GM12878 (cell line): ENCODE measurements at regions not wholly inside any gene's neighbourhood (a gene's known extent, or its start where the extent isn't known, plus 50 kb on each side); places are given as distances from the start of the nearest gene placed in this dataset.

Source experiments
- ATAC-seq: fragments of 200-7000 bp; cut with Tn5 transposase; 3 replicates; pipeline ENCODE4 v1.9.1; 2020; ENCODE audit warnings: mild to moderate bottlenecking, moderate library complexity
- BruUV-seq: library from RNA; stranded (reverse); fragments of 400-500 nt; replicated peaks from 2 replicates; lab custom pipeline; 2021; lab: Mats Ljungman, UMichigan
- CTCF ChIA-PET: fragments of 300-600 bp; sonication (Branson Sonifier 250); formaldehyde crosslinking; extraction: SDS; loops from one replicate; lab custom pipeline; 2021; ENCODE audit warnings: inconsistent platforms; lab: Yijun Ruan, JAX
- POLR2A ChIA-PET: fragments of 350-600 bp; formaldehyde crosslinking; extraction: SDS; loops from one replicate; lab custom pipeline; 2021; ENCODE audit warnings: inconsistent platforms; lab: Charles Lee
- RAD21 ChIA-PET: fragments of 300-600 bp; sonication (Branson Sonifier 250); formaldehyde crosslinking; loops from one replicate; lab custom pipeline; 2023; ENCODE audit warnings: antibody characterized with exemption; ENCODE audit not compliant: unreplicated experiment; lab: Charles Lee
- SMC1A ChIA-PET: fragments of 300-600 bp; sonication (Branson Sonifier 250); formaldehyde crosslinking; loops from one replicate; lab custom pipeline; 2023; ENCODE audit not compliant: unreplicated experiment, uncharacterized antibody; lab: Charles Lee
- DNase-seq: peaks from one replicate; pipeline ENCODE4 v3.0.0-alpha.2; 2011; ENCODE audit warnings: low read depth, low spot score
- FAIRE-seq: peaks from 3 replicates; lab custom pipeline; 2011; peaks lifted over from hg19 to GRCh38; lab: Jason Lieb, UNC
- H2AFZ ChIP-seq: 2 replicates; pipeline ENCODE4 v1.6.0; 2011; ENCODE audit warnings: low read depth, low read length, control low read depth; ENCODE audit not compliant: control insufficient read depth
- H3K27ac ChIP-seq: 2 replicates; pipeline ENCODE4 v1.5.1; 2011; ENCODE audit warnings: control low read depth; ENCODE audit not compliant: control insufficient read depth, insufficient read depth
- H3K27me3 ChIP-seq, 2 experiments: replicated peaks in 1 of 2; 2 replicates each; pipeline versions ENCODE4 v1.6.0 to v1.6.1; 2011; ENCODE audit warnings: low read length in 1 of 2; ENCODE audit not compliant: control insufficient read depth in 2 of 2, insufficient read depth in 2 of 2
- H3K36me3 ChIP-seq, 2 experiments: 2 replicates each; pipeline ENCODE4 v1.5.1; 2011; ENCODE audit warnings: low read length in 1 of 2; ENCODE audit not compliant: control insufficient read depth in 2 of 2, insufficient read depth in 2 of 2
- H3K4me1 ChIP-seq: 2 replicates; pipeline ENCODE4 v1.6.1; 2011; ENCODE audit warnings: mild to moderate bottlenecking, low read length, moderate library complexity, mixed read lengths; ENCODE audit not compliant: control insufficient read depth, insufficient read depth
- H3K4me2 ChIP-seq: 2 replicates; pipeline ENCODE4 v1.6.0; 2011; ENCODE audit warnings: control low read depth; ENCODE audit not compliant: control insufficient read depth, insufficient read depth
- H3K4me3 ChIP-seq: fragments of 200-600 bp; sonication (generic); 2 replicates; pipeline ENCODE4 v1.5.1; 2016
- H3K79me2 ChIP-seq: 2 replicates; pipeline ENCODE4 v1.6.0; 2011; ENCODE audit warnings: low read length; ENCODE audit not compliant: control insufficient read depth, insufficient read depth
- H3K9ac ChIP-seq: 2 replicates; pipeline ENCODE4 v1.8.0; 2011; ENCODE audit warnings: low read length, control low read depth, mixed read lengths; ENCODE audit not compliant: control insufficient read depth, insufficient read depth
- H3K9me3 ChIP-seq: replicated peaks from 3 replicates; pipeline ENCODE4 v1.5.1; 2011; ENCODE audit warnings: mild to moderate bottlenecking, low read length; ENCODE audit not compliant: control insufficient read depth, insufficient read depth
- H4K20me1 ChIP-seq: 2 replicates; pipeline ENCODE4 v1.6.0; 2011; ENCODE audit not compliant: control insufficient read depth, insufficient read depth
- NR2F1 ChIP-seq: fragments of 450-650 bp; conservative IDR thresholded peaks from 2 replicates; pipeline ENCODE4 v1.6.1; 2017; ENCODE audit warnings: mild to moderate bottlenecking
- WGBS: methylation state at CpG from one replicate; pipeline ENCODE4 v1.1.6; 2016; ENCODE audit warnings: low lambda C conversion rate; ENCODE audit not compliant: insufficient replicate concordance, insufficient coverage; ENCODE audit errors: missing lambda C conversion rate; 5-methylcytosine and 5-hydroxymethylcytosine counted together
- in situ Hi-C: fragments of 300-500 bp; cut with MboI; formaldehyde crosslinking; loops from 9 replicates; pipeline ENCODE4 v1.14.3; 2018; ENCODE audit warnings: mixed read lengths
- intact Hi-C: fragments of 100-400 bp; cut with micrococcal nuclease; formaldehyde crosslinking; loops from one replicate; pipeline ENCODE4 v1.14.2; 2022; ENCODE audit not compliant: unreplicated experiment
- TF ChIP-seq, protein P1 (sequence below): IDR thresholded peaks from 2 replicates; pipeline ENCODE4 v1.6.1; 2012; ENCODE audit warnings: improper control_type of control experiment, low read depth, low read length; ENCODE audit not compliant: insufficient replicate concordance

- H4K20me1 ChIP-seq, result no peaks in the 10 kb centered on the region; the same call in 1 of the 2 replicates
- CTCF ChIA-PET, result no interaction called here
- TF ChIP-seq NR2F1, result no peak
- TF ChIP-seq, protein P1, sequence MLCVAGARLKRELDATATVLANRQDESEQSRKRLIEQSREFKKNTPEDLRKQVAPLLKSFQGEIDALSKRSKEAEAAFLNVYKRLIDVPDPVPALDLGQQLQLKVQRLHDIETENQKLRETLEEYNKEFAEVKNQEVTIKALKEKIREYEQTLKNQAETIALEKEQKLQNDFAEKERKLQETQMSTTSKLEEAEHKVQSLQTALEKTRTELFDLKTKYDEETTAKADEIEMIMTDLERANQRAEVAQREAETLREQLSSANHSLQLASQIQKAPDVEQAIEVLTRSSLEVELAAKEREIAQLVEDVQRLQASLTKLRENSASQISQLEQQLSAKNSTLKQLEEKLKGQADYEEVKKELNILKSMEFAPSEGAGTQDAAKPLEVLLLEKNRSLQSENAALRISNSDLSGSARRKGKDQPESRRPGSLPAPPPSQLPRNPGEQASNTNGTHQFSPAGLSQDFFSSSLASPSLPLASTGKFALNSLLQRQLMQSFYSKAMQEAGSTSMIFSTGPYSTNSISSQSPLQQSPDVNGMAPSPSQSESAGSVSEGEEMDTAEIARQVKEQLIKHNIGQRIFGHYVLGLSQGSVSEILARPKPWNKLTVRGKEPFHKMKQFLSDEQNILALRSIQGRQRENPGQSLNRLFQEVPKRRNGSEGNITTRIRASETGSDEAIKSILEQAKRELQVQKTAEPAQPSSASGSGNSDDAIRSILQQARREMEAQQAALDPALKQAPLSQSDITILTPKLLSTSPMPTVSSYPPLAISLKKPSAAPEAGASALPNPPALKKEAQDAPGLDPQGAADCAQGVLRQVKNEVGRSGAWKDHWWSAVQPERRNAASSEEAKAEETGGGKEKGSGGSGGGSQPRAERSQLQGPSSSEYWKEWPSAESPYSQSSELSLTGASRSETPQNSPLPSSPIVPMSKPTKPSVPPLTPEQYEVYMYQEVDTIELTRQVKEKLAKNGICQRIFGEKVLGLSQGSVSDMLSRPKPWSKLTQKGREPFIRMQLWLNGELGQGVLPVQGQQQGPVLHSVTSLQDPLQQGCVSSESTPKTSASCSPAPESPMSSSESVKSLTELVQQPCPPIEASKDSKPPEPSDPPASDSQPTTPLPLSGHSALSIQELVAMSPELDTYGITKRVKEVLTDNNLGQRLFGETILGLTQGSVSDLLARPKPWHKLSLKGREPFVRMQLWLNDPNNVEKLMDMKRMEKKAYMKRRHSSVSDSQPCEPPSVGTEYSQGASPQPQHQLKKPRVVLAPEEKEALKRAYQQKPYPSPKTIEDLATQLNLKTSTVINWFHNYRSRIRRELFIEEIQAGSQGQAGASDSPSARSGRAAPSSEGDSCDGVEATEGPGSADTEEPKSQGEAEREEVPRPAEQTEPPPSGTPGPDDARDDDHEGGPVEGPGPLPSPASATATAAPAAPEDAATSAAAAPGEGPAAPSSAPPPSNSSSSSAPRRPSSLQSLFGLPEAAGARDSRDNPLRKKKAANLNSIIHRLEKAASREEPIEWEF, result no peak
- in situ Hi-C loops, result no loop called here
- no peaks in the 10 kb centered on the region for H3K4me1 ChIP-seq
- no peaks in the 10 kb centered on the region for H3K9me3 ChIP-seq
- DNase-seq (no peak), FAIRE-seq (no peak), ATAC-seq (no peak)
- SMC1A ChIA-PET, result no interaction called here
- H3K27me3 ChIP-seq, result no peaks in the 10 kb centered on the region; a peak in 1 of 4 replicates
- no peak overlapping the region for H3K27ac ChIP-seq
- no peaks in the 10 kb centered on the region for H3K36me3 ChIP-seq
- POLR2A ChIA-PET, result no interaction called here
- no TSS peak for BruUV-seq
- RAD21 ChIA-PET, result no interaction called here
- 49% methylated on average over 5 of the region's 5 CpGs for WGBS
- intact Hi-C loops, result no loop called here
- H2AFZ ChIP-seq, result no peak overlapping the region
- no peak overlapping the region for H3K4me2 ChIP-seq
- H3K9ac ChIP-seq, result no peak overlapping the region
- H3K4me3 ChIP-seq, result no peak overlapping the region
- H3K79me2 ChIP-seq, result no peaks in the 10 kb centered on the region
Measured at GRCh38 chr16:22971346-22971924, 157.5 kb downstream of the HS3ST2 start.
